CD1c-positive myeloid dendritic cell (primary cell): ENCODE measurements at regions not wholly inside any gene's neighbourhood (a gene's known extent, or its start where the extent isn't known, plus 50 kb on each side); places are given as distances from the start of the nearest gene placed in this dataset.

Experiments used
- DNase-seq: peaks from one replicate; pipeline ENCODE4 v3.0.0-alpha.2; 2016; ENCODE audit errors: extremely low spot score

GRCh38 chr20:50341880-50342637 is 151.4 kb downstream of the CEBPB start:
- no peak for DNase-seq

GRCh38 chr20:50342638-50343102 is 152.0 kb downstream of the CEBPB start:
- DNase-seq, result no peak

GRCh38 chr20:50343125-50343489 is 152.5 kb downstream of the CEBPB start:
- no peak for DNase-seq

- DNase-seq, result no peak
Measured at GRCh38 chr20:50343490-50344179, 153.0 kb downstream of the CEBPB start.

DNA sequence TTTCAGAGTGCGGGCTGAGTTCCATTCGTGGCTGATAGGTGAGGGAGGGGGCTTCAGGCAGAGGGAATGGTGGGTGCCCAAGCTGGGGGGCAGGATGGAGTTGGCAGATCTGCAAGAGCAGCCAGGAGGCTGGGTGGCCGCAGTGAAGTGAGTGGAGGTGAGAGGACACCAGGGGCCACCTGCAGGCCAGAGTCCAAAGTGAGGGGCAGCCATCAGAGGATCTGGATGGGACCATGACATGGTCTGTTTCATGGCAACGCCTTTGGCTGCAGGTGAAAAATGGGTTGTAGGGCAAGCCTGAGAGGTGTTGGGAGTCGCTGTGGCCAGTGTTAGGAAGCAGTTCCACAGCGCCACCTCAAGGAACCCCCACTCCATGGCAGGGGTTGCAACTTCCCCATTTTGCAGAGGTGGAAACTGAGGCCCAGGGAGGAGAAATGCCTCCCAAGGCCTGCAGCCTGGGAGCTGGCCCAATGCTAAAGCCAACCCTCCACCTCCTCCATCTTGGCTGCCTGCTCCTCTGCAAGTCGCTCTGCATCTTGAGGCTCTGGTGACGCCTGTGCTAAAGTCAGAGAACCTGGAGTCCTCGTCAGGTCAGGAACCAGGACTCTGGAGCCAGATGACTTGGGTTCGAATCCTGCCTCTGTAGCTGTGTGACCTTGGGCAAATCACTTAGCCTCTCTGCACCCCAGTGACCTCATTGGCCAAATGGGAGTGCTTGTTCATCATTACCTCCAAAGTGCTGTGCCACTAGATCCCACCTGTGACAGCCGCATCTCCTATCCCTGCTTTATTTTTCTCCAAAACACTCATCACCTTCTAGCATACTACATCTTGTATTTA is 153.8 kb downstream of the CEBPB start:
- DNase-seq, result no peak

DNA sequence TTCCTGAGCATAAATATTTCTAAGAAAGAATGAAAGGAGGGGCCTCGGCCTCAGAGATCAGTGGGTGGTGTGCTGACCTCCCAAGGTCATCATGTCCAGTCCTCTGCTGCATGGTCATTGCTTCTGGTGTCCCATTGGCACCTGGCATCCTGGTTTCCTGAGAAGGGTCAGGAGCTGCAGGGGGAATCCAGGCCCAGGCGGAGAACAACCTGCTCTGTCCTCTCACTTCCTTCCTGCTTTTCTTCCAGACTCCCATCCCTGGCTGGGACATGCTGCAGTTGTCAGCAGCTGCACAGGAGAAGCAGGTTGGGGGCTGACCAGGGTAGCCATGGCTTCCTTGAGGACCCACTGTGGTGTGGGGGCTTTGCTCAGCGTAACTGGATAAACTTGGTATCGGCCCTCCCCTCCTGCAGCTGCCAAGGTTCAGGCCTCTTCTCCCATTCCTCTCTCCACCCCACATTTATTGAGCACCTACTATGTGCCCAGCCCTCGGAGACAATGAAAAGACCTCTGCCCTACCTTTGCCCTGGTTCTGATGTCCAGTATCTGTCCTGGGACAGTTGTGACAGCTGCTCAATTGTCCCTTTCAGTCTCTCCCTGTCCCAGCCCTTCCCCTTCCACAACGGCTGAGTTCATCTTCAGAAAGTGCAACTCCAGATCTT is 155.2 kb downstream of the CEBPB start:
- no peak for DNase-seq

DNA sequence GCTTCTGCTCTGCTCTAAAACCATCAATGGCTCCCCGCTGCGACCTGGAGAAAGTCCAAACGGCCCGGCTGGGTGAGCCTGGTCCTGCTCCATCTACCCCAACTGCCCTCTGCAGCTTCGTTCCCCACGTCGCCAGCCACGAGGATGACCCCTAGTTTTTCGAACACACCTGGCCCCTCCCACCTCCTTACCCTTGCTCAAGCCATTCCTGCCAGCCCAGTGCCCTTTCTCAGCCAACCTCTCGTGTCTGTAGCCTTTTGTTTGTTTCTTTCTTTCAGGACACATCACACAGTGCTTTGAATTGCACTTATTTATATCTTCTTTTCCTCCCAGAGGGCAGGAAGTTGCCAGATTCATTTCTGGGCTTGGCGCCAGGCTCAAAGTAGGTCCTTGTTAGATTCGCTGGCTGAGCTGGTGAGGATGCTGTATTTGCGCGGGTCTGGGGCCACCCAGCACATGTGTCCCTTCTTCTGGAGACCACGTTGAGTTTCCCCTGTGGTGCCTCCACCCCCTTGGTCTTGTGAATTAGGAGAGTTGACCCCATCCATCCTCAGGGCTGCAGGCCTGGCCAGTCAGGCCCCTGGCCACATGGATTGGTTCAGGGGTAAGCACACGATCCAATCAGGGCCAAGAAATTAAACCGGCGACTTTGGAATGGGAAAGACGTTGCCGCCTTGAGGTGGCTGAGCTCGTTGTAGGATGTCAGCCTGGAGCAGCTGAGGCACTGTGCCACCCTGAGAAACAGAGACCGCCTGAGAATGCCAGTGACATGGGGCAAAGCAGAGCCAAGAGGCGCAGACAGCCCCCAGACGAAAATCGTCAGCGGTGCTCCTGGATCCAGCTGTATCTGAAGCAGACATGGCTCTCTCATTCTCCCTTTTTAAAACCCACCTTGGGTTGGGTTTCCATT is 156.0 kb downstream of the CEBPB start:
- peak; percentile 39 for DNase-seq

DNA sequence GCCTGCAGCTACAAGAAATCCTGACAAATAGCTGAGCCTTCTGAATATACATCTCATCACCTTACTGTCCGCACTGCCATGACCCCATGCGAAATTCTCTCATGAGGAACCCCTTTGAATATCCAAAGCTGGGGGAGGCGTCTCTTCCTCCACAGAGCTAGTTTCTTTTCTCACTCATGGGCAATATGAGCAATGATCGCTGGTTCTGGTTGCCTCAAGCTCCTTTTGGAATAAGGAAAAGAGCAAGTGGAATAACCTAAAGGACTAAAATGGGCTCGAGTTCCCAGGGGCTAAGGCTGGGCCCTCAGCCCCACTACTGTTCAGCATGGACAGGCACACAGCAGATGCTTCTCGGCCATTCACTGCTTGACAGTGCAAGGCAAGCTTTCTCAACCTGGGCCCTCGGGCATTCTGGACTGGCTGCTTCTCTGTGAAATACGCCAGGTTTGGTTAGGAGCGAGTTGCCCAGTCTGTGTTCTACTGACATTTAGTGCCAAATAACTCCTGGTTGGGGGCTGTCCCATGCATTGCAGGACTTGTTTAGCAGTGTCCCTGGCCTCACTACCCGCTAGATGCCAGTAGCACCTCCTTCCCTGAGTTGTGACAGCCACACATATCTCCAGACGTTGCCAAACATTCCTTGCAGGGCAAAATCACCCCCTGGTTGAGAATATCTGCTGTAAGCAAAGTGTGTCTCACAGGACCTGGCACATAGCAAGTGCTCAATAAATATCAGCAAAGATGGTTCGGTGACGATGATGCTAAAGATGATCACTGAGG is 156.8 kb downstream of the CEBPB start:
- DNase-seq, result no peak

GRCh38 chr20:50348096-50348495 is 157.5 kb downstream of the CEBPB start:
- peak; percentile 88 for DNase-seq

DNA sequence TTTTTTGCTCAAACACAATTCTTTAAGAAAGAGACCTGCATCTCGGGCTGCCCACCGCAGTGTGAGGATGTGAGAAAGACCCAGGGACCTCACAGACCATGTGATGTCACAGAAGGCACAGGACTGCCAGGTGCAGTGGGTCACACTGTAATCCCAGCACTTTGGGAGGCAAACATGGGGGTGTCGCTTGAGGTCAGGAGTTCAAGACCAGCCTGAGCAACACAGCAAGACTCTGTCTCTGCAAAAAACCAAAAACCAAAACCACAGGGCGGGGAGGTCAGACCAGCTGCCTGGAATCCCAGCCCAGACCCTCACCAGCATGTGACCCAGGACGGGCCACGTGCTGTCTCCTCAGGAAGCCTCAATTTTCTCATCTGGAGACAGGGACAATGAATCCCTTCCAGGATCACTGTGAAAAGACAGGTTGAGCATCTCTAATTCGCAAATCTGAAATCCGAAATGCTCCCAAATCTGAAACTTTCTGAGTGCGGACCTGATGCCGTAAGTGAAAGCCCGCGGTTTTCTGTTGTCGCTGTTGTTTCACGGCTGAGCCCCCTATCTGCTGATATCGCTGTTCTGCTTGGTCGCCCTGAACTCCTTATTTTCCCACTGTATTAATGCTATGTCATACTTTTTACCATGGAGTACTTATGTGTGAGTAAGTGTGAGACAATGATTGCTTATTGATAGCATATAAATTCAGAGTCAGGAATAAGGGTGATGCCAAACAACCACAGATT is 159.5 kb upstream of the PTPN1 start:
- DNase-seq, result no peak

GRCh38 chr20:50351541-50351940 is 158.6 kb upstream of the PTPN1 start:
- no peak for DNase-seq

- DNase-seq, result peak; percentile 76
Measured at GRCh38 chr20:50353289-50353961, 156.8 kb upstream of the PTPN1 start.

DNA sequence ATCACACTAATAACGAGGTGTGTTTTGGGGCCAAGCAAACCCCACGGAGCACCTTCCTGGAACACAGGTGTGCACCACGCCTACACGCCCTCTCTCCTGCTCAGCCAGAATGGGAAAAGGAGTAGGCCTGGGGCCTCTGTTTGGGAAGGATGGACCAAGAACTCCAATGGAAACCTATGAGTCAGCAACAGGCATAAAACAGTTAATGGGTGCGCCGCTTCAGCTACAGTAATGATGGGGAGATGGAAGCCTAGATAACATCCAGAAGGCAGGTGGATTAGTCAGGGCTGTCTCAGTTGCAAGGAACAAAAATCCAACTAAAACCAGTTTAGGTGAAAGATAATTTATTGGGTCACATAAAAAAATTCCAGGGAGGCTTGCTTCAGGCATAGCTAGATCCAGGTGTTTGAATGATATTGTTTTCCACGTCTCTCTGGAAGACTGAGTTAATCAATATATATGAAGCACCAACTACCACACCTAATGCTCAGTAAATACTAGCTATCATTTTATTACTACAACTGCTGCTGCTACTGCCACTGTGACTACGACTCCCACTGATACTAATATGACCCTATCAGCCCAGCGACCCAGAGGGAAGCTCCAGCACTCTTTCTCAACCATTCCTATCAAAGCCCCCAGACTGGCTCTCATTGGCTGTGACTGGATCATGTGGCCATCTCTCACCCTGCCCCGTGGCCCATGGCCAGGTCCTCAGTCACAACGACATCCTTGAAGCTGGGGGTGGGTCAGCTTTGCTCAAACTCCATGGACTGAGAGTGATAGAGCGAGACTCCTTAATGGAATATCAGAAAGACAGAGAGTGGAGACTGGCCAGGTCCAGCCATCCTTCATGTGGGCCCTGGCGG is 155.2 kb upstream of the PTPN1 start:
- no peak for DNase-seq

GRCh38 chr20:50355590-50356524 is 154.3 kb upstream of the PTPN1 start:
- no peak for DNase-seq

- no peak for DNase-seq
Measured at GRCh38 chr20:50356525-50356885, 153.7 kb upstream of the PTPN1 start.

- no peak for DNase-seq
Measured at GRCh38 chr20:50356962-50357782, 153.0 kb upstream of the PTPN1 start.
